HEK293 (cell line): ENCODE measurements at regions not wholly inside any gene's neighbourhood (a gene's known extent, or its start where the extent isn't known, plus 50 kb on each side); places are given as distances from the start of the nearest gene placed in this dataset.

Experiments used
- CTCF ChIA-PET: fragments of 350-600 bp; formaldehyde crosslinking; extraction: SDS; loops from one replicate; lab custom pipeline; 2021; ENCODE audit warnings: antibody characterized with exemption; lab: Yijun Ruan, JAX
- POLR2A ChIA-PET: fragments of 300-600 bp; formaldehyde crosslinking; extraction: SDS; loops from one replicate; lab custom pipeline; 2020; ENCODE audit warnings: antibody characterized with exemption, inconsistent platforms; lab: Yijun Ruan, JAX
- H3K27ac ChIP-seq: fragments of 200-500 bp; sonication (Bioruptor generic); 2 replicates; pipeline ENCODE4 v1.5.1; 2014; ENCODE audit warnings: low read depth, low read length, control low read depth, inconsistent platforms; ENCODE audit errors: extremely low read depth
- H3K36me3 ChIP-seq, 2 experiments: fragments of 200-500 bp in 1 of 2; sonication (Bioruptor generic) in 1 of 2; 1 replicate in 1 of 2; 2 replicates in 1 of 2; pipeline ENCODE4 v1.5.1; 2014 to 2017; ENCODE audit warnings: inconsistent platforms in 2 of 2, low read length in 2 of 2; ENCODE audit not compliant: control insufficient read depth in 2 of 2, insufficient read depth in 1 of 2
- H3K4me1 ChIP-seq: fragments of 200-500 bp; sonication (Bioruptor generic); 2 replicates; pipeline ENCODE4 v1.5.1; 2014; ENCODE audit warnings: mild to moderate bottlenecking, low read length, inconsistent platforms; ENCODE audit not compliant: control insufficient read depth, insufficient read depth
- H3K4me3 ChIP-seq: 2 replicates; pipeline ENCODE4 v1.5.1; 2011; ENCODE audit warnings: low read depth, mild to moderate bottlenecking, control low read depth, low read length, moderate library complexity
- H3K9me3 ChIP-seq: fragments of 200-500 bp; sonication (Bioruptor generic); 2 replicates; pipeline ENCODE4 v1.5.1; 2014; ENCODE audit warnings: low read depth, low read length, inconsistent platforms; ENCODE audit not compliant: control insufficient read depth, insufficient read depth
- GFI1B ChIP-seq: fragments of 450-650 bp; formaldehyde crosslinking; IDR thresholded peaks from 2 replicates; pipeline ENCODE4 v1.5.1; 2016; ENCODE audit warnings: missing biosample characterization, missing genetic modification characterization
- HOXD13 ChIP-seq: sonication (generic); formaldehyde crosslinking; IDR thresholded peaks from 2 replicates; pipeline ENCODE4 v1.8.0; 2022; ENCODE audit warnings: missing genetic modification reagents, borderline replicate concordance
- SETDB1 ChIP-seq: IDR thresholded peaks from one replicate; pipeline ENCODE4 v1.6.1; 2017; ENCODE audit warnings: mild to moderate bottlenecking, low read length, moderate library complexity, mixed read lengths; ENCODE audit not compliant: insufficient read length
- ZFP3 ChIP-seq: fragments of 450-650 bp; formaldehyde crosslinking; IDR thresholded peaks from 2 replicates; pipeline ENCODE4 v1.5.1; 2016; ENCODE audit warnings: low read depth, missing biosample characterization, missing genetic modification characterization
- ZFP41 ChIP-seq: fragments of 450-650 bp; formaldehyde crosslinking; IDR thresholded peaks from 2 replicates; pipeline ENCODE4 v1.5.1; 2016; ENCODE audit warnings: missing biosample characterization, missing genetic modification characterization, borderline replicate concordance
- ZNF10 ChIP-seq: fragments of 450-650 bp; formaldehyde crosslinking; IDR thresholded peaks from 2 replicates; pipeline ENCODE4 v1.5.1; 2017; ENCODE audit warnings: missing biosample characterization, missing genetic modification characterization
- ZNF157 ChIP-seq: fragments of 450-650 bp; formaldehyde crosslinking; IDR thresholded peaks from 2 replicates; pipeline ENCODE4 v1.5.1; 2016; ENCODE audit warnings: missing biosample characterization, missing genetic modification characterization
- ZNF174 ChIP-seq: fragments of 450-650 bp; formaldehyde crosslinking; IDR thresholded peaks from 2 replicates; pipeline ENCODE4 v1.5.0; 2017; ENCODE audit warnings: missing biosample characterization, mild to moderate bottlenecking, missing genetic modification characterization
- ZNF341 ChIP-seq: fragments of 450-650 bp; formaldehyde crosslinking; IDR thresholded peaks from 2 replicates; pipeline ENCODE4; 2016; ENCODE audit warnings: low read depth, missing biosample characterization, missing genetic modification characterization
- ZNF510 ChIP-seq: fragments of 450-650 bp; formaldehyde crosslinking; IDR thresholded peaks from 2 replicates; pipeline ENCODE4 v1.5.1; 2018; ENCODE audit warnings: mild to moderate bottlenecking, missing genetic modification characterization, missing biosample characterization; ENCODE audit not compliant: insufficient replicate concordance
- ZNF529 ChIP-seq: fragments of 450-650 bp; formaldehyde crosslinking; IDR thresholded peaks from 2 replicates; pipeline ENCODE4 v1.5.1; 2017; ENCODE audit warnings: missing genetic modification characterization, missing biosample characterization; ENCODE audit not compliant: insufficient replicate concordance
- ZNF596 ChIP-seq: fragments of 450-650 bp; IDR thresholded peaks from 2 replicates; pipeline ENCODE4 v1.5.0; 2018; ENCODE audit warnings: missing biosample characterization, mild to moderate bottlenecking, missing genetic modification characterization, moderate library complexity
- ZNF707 ChIP-seq: fragments of 450-650 bp; formaldehyde crosslinking; IDR thresholded peaks from 2 replicates; pipeline ENCODE4 v1.5.1; 2016; ENCODE audit warnings: missing biosample characterization, missing genetic modification characterization
- TF ChIP-seq, protein P1 (sequence below): fragments of 450-650 bp; formaldehyde crosslinking; IDR thresholded peaks from 2 replicates; pipeline ENCODE4 v1.5.1; 2016; ENCODE audit warnings: missing biosample characterization, missing genetic modification characterization
- TF ChIP-seq, protein P2 (sequence below): fragments of 450-650 bp; formaldehyde crosslinking; conservative IDR thresholded peaks from 2 replicates; pipeline ENCODE4 v1.5.1; 2016; ENCODE audit warnings: low read depth, missing biosample characterization, missing genetic modification characterization
- TF ChIP-seq, protein P3 (sequence below): fragments of 450-650 bp; formaldehyde crosslinking; IDR thresholded peaks from 2 replicates; pipeline ENCODE4 v1.5.1; 2016; ENCODE audit warnings: missing biosample characterization, missing genetic modification characterization, borderline replicate concordance
- TF ChIP-seq, protein P4 (sequence below): fragments of 450-650 bp; formaldehyde crosslinking; IDR thresholded peaks from 2 replicates; pipeline ENCODE4 v1.5.1; 2016; ENCODE audit warnings: missing biosample characterization, missing genetic modification characterization, borderline replicate concordance
- TF ChIP-seq, protein P5 (sequence below): fragments of 450-650 bp; formaldehyde crosslinking; IDR thresholded peaks from 2 replicates; pipeline ENCODE4 v1.5.1; 2016; ENCODE audit warnings: missing biosample characterization, missing genetic modification characterization
- TF ChIP-seq, protein P6 (sequence below): fragments of 450-650 bp; formaldehyde crosslinking; IDR thresholded peaks from 2 replicates; pipeline ENCODE4 v1.5.1; 2016; ENCODE audit warnings: missing biosample characterization, missing genetic modification characterization

DNA sequence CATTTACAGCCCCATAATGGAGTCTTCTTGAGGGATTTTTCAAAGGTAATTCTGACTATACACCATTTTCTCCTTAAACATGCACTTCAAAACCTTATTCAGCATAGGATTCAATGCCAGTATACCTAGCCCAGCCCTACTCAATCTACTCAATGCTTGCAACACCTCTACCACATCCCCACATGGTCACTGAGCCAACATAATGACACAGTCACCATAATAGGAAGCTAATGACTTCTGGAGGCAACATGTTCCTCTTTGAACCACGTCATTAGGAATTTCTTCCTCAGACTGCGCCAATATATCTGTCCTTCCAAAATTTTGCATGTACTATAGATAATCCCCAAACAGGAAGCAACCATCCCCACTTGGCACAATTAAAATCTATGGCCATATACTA is 153.9 kb upstream of the SETMAR start:
- Histone ChIP-seq H3K9me3 (no peaks in the 10 kb centered on the region), H3K36me3 (no peaks in the 10 kb centered on the region), H3K4me3 (no peak overlapping the region)
- POLR2A ChIA-PET: no interaction called here
- no peak for TF ChIP-seq ZNF174 (tag by site-specific recombination)
- no peak for TF ChIP-seq ZFP3 (tag by site-specific recombination)
- TF ChIP-seq HOXD13 (CRISPR knock-in tag): no peak
- TF ChIP-seq GFI1B: no peak
- no peak for TF ChIP-seq ZNF341 (tag by site-specific recombination)
- TF ChIP-seq, protein P1, sequence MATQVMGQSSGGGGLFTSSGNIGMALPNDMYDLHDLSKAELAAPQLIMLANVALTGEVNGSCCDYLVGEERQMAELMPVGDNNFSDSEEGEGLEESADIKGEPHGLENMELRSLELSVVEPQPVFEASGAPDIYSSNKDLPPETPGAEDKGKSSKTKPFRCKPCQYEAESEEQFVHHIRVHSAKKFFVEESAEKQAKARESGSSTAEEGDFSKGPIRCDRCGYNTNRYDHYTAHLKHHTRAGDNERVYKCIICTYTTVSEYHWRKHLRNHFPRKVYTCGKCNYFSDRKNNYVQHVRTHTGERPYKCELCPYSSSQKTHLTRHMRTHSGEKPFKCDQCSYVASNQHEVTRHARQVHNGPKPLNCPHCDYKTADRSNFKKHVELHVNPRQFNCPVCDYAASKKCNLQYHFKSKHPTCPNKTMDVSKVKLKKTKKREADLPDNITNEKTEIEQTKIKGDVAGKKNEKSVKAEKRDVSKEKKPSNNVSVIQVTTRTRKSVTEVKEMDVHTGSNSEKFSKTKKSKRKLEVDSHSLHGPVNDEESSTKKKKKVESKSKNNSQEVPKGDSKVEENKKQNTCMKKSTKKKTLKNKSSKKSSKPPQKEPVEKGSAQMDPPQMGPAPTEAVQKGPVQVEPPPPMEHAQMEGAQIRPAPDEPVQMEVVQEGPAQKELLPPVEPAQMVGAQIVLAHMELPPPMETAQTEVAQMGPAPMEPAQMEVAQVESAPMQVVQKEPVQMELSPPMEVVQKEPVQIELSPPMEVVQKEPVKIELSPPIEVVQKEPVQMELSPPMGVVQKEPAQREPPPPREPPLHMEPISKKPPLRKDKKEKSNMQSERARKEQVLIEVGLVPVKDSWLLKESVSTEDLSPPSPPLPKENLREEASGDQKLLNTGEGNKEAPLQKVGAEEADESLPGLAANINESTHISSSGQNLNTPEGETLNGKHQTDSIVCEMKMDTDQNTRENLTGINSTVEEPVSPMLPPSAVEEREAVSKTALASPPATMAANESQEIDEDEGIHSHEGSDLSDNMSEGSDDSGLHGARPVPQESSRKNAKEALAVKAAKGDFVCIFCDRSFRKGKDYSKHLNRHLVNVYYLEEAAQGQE: no peak
- no peak for TF ChIP-seq ZNF596 (tag by site-specific recombination)
- TF ChIP-seq ZNF10: no peak
- TF ChIP-seq ZFP41 (tag by site-specific recombination): no peak
- TF ChIP-seq, protein P2, sequence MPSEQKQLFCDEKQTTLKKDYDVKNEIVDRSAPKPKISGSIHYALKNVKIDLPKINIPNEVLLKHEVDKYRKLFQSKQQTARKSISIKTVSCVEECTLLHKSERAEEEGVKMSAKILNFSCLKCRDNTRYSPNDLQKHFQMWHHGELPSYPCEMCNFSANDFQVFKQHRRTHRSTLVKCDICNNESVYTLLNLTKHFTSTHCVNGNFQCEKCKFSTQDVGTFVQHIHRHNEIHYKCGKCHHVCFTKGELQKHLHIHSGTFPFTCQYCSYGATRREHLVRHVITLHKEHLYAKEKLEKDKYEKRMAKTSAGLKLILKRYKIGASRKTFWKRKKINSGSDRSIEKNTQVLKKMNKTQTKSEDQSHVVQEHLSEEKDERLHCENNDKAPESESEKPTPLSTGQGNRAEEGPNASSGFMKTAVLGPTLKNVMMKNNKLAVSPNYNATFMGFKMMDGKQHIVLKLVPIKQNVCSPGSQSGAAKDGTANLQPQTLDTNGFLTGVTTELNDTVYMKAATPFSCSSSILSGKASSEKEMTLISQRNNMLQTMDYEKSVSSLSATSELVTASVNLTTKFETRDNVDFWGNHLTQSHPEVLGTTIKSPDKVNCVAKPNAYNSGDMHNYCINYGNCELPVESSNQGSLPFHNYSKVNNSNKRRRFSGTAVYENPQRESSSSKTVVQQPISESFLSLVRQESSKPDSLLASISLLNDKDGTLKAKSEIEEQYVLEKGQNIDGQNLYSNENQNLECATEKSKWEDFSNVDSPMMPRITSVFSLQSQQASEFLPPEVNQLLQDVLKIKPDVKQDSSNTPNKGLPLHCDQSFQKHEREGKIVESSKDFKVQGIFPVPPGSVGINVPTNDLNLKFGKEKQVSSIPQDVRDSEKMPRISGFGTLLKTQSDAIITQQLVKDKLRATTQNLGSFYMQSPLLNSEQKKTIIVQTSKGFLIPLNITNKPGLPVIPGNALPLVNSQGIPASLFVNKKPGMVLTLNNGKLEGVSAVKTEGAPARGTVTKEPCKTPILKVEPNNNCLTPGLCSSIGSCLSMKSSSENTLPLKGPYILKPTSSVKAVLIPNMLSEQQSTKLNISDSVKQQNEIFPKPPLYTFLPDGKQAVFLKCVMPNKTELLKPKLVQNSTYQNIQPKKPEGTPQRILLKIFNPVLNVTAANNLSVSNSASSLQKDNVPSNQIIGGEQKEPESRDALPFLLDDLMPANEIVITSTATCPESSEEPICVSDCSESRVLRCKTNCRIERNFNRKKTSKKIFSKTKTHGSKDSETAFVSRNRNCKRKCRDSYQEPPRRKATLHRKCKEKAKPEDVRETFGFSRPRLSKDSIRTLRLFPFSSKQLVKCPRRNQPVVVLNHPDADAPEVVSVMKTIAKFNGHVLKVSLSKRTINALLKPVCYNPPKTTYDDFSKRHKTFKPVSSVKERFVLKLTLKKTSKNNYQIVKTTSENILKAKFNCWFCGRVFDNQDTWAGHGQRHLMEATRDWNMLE: no peak
- no peak for TF ChIP-seq ZNF707 (tag by site-specific recombination)
- TF ChIP-seq, protein P3, sequence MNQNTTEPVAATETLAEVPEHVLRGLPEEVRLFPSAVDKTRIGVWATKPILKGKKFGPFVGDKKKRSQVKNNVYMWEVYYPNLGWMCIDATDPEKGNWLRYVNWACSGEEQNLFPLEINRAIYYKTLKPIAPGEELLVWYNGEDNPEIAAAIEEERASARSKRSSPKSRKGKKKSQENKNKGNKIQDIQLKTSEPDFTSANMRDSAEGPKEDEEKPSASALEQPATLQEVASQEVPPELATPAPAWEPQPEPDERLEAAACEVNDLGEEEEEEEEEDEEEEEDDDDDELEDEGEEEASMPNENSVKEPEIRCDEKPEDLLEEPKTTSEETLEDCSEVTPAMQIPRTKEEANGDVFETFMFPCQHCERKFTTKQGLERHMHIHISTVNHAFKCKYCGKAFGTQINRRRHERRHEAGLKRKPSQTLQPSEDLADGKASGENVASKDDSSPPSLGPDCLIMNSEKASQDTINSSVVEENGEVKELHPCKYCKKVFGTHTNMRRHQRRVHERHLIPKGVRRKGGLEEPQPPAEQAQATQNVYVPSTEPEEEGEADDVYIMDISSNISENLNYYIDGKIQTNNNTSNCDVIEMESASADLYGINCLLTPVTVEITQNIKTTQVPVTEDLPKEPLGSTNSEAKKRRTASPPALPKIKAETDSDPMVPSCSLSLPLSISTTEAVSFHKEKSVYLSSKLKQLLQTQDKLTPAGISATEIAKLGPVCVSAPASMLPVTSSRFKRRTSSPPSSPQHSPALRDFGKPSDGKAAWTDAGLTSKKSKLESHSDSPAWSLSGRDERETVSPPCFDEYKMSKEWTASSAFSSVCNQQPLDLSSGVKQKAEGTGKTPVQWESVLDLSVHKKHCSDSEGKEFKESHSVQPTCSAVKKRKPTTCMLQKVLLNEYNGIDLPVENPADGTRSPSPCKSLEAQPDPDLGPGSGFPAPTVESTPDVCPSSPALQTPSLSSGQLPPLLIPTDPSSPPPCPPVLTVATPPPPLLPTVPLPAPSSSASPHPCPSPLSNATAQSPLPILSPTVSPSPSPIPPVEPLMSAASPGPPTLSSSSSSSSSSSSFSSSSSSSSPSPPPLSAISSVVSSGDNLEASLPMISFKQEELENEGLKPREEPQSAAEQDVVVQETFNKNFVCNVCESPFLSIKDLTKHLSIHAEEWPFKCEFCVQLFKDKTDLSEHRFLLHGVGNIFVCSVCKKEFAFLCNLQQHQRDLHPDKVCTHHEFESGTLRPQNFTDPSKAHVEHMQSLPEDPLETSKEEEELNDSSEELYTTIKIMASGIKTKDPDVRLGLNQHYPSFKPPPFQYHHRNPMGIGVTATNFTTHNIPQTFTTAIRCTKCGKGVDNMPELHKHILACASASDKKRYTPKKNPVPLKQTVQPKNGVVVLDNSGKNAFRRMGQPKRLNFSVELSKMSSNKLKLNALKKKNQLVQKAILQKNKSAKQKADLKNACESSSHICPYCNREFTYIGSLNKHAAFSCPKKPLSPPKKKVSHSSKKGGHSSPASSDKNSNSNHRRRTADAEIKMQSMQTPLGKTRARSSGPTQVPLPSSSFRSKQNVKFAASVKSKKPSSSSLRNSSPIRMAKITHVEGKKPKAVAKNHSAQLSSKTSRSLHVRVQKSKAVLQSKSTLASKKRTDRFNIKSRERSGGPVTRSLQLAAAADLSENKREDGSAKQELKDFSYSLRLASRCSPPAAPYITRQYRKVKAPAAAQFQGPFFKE: no peak
- no peak for TF ChIP-seq ZNF529 (tag by site-specific recombination)
- TF ChIP-seq SETDB1: no peak
- TF ChIP-seq, protein P4, sequence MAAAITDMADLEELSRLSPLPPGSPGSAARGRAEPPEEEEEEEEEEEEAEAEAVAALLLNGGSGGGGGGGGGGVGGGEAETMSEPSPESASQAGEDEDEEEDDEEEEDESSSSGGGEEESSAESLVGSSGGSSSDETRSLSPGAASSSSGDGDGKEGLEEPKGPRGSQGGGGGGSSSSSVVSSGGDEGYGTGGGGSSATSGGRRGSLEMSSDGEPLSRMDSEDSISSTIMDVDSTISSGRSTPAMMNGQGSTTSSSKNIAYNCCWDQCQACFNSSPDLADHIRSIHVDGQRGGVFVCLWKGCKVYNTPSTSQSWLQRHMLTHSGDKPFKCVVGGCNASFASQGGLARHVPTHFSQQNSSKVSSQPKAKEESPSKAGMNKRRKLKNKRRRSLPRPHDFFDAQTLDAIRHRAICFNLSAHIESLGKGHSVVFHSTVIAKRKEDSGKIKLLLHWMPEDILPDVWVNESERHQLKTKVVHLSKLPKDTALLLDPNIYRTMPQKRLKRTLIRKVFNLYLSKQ: no peak
- TF ChIP-seq, protein P5, sequence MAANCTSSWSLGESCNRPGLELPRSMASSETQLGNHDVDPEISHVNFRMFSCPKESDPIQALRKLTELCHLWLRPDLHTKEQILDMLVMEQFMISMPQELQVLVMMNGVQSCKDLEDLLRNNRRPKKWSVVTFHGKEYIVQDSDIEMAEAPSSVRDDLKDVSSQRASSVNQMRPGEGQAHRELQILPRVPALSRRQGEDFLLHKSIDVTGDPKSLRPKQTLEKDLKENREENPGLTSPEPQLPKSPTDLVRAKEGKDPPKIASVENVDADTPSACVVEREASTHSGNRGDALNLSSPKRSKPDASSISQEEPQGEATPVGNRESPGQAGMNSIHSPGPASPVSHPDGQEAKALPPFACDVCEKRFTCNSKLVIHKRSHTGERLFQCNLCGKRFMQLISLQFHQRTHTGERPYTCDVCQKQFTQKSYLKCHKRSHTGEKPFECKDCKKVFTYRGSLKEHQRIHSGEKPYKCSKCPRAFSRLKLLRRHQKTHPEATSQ (tag by site-specific recombination): no peak
- no peak for TF ChIP-seq ZNF157 (tag by site-specific recombination)
- no peak for TF ChIP-seq ZNF510 (tag by site-specific recombination)
- TF ChIP-seq, protein P6, sequence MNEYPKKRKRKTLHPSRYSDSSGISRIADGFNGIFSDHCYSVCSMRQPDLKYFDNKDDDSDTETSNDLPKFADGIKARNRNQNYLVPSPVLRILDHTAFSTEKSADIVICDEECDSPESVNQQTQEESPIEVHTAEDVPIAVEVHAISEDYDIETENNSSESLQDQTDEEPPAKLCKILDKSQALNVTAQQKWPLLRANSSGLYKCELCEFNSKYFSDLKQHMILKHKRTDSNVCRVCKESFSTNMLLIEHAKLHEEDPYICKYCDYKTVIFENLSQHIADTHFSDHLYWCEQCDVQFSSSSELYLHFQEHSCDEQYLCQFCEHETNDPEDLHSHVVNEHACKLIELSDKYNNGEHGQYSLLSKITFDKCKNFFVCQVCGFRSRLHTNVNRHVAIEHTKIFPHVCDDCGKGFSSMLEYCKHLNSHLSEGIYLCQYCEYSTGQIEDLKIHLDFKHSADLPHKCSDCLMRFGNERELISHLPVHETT: no peak
- TF ChIP-seq, all 188 proteins: peak for 0
- H3K27ac ChIP-seq: no peak overlapping the region
- H3K4me1 ChIP-seq: no peaks in the 10 kb centered on the region
- CTCF ChIA-PET: no interaction called here
